NCI-H146 treated with DMSO at 0.1 percent for 48 hours (cell line): ENCODE measurements at regions not wholly inside any gene's neighbourhood (a gene's known extent, or its start where the extent isn't known, plus 50 kb on each side); places are given as distances from the start of the nearest gene placed in this dataset.

ENCODE experiments used
- DNase-seq: peaks from one replicate; lab custom pipeline; 2025; ENCODE audit not compliant: unreplicated experiment; lab: John Stamatoyannopoulos, UW

GRCh38 chr11:40062616-40063015, 1396.8 kb downstream of the LRRC4C start:
- DNase-seq, result no peak

GRCh38 chr11:40061221-40061620, 1398.2 kb downstream of the LRRC4C start:
- DNase-seq, result no peak

- DNase-seq, result no peak
These were observed 1404.8 kb downstream of the LRRC4C start for GRCh38 chr11:40054631-40055030.

GRCh38 chr11:40045312-40045711, 1414.1 kb downstream of the LRRC4C start:
- no peak for DNase-seq

- no peak for DNase-seq
These were observed 1422.4 kb downstream of the LRRC4C start for GRCh38 chr11:40037005-40037404.

GRCh38 chr11:40032331-40032730, 1427.1 kb downstream of the LRRC4C start:
- no peak for DNase-seq

GRCh38 chr11:40030867-40031266, 1428.6 kb downstream of the LRRC4C start:
- no peak for DNase-seq

GRCh38 chr11:40029391-40029790, 1430.1 kb downstream of the LRRC4C start:
- DNase-seq, result no peak

- DNase-seq, result no peak
These were observed 1431.7 kb downstream of the LRRC4C start for GRCh38 chr11:40027720-40028119.

- no peak for DNase-seq
These were observed 1435.7 kb downstream of the LRRC4C start for GRCh38 chr11:40023724-40024123.

- DNase-seq, result no peak
These were observed 1449.4 kb downstream of the LRRC4C start for GRCh38 chr11:40010011-40010410.

GRCh38 chr11:39992551-39992950, 1466.9 kb downstream of the LRRC4C start:
- no peak for DNase-seq

GRCh38 chr11:39990421-39990831, 1469.0 kb downstream of the LRRC4C start:
- DNase-seq, result no peak

- DNase-seq, result no peak
These were observed 1484.4 kb downstream of the LRRC4C start for GRCh38 chr11:39975091-39975490.

- DNase-seq, result no peak
These were observed 1487.0 kb downstream of the LRRC4C start for GRCh38 chr11:39972461-39972860.

- no peak for DNase-seq
These were observed 1487.5 kb downstream of the LRRC4C start for GRCh38 chr11:39971938-39972337.

- DNase-seq, result no peak
These were observed 1491.4 kb downstream of the LRRC4C start for GRCh38 chr11:39968071-39968470.

- no peak for DNase-seq
These were observed 1493.8 kb downstream of the LRRC4C start for GRCh38 chr11:39965701-39966100.

GRCh38 chr11:39960206-39960605, 1499.2 kb downstream of the LRRC4C start:
- no peak for DNase-seq

GRCh38 chr11:39932966-39933365, 1526.5 kb downstream of the LRRC4C start:
- no peak for DNase-seq

GRCh38 chr11:39917256-39917655, 1542.2 kb downstream of the LRRC4C start:
- DNase-seq, result no peak

- DNase-seq, result no peak
These were observed 1549.4 kb downstream of the LRRC4C start for GRCh38 chr11:39910087-39910486.

GRCh38 chr11:39860931-39861330, 1598.5 kb downstream of the LRRC4C start:
- DNase-seq, result no peak

GRCh38 chr11:39817241-39817640, 1642.2 kb downstream of the LRRC4C start:
- DNase-seq, result no peak
